ENCODE measurements at regions not wholly inside any gene's neighbourhood (a gene's known extent, or its start where the extent isn't known, plus 50 kb on each side); places are given as distances from the start of the nearest gene placed in this dataset.

- DNase-seq = no peak
Observed at GRCh38 chr5:26828294-26828693, 210.1 kb downstream of the CDH9 start.

DNA sequence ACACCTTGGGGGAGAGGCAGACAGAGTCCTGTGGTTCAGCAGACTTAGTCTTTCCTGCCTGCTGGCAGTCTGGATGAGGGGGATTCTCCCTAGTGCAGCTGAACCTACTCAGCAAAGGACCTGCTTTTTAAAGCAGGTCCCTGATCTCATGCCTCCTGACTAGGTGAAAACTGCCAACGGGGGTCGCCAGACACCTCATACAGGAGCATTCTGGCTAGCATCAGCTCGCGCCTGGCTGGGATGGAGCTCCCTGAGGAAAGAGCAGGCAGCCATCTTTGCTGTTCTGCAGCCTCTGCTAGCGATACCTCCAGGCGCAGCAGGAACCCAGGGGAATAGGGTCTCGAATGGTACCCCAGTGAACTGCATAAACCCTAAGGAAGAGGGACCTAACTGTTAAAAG, 225.2 kb downstream of the CDH9 start:
- no peak for DNase-seq

GRCh38 chr5:26812714-26813113, 225.7 kb downstream of the CDH9 start:
- DNase-seq = no peak

DNA sequence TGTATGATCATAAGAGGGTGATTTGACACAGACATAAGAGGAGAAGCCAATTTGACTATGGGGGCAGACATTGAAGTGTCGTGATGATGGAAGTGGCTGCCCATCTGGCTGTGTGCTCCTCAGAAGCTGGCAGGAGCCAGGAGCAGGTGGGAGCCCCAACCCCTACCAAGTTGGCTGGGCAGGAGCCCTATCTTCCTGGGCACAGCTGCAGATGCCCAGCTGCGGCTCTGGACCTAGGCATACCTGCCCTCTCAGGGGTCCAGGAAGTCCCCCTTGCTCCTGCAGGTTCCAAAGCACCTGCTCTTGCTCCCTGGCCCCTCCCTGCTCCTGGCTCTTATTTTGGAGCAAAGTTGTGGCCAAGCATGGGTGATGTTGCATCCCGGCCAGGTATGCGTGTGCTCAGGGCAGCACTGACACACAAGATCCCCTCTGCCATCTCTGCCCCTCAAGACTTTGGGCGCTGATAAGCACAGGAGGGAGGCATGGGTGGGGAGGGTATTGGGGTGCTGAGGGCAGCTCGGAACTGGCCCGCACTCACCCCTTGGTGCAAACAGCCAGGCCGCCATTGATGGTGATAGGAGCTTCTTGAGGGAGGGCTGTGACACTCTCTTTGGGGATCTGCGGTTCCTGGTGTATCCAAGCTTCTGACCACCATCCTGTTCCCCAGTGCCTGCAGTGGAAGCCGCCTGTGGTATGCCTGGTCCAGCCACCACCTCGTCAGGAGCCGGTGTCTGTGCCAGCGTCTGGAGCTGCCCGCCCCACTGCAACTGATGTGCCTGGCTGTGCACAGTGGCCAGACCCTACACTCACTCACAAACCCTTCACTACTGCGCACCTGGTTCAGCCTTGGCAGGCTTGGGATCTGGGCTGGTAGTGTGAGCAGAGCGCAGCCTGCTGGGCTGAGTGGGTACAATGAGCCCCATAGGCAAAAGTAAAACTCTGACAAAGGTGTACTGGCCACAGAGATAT, 230.9 kb downstream of the CDH9 start:
- DNase-seq = no peak

- no peak for DNase-seq
Observed at GRCh38 chr5:26805076-26805475, 233.3 kb downstream of the CDH9 start.

DNA sequence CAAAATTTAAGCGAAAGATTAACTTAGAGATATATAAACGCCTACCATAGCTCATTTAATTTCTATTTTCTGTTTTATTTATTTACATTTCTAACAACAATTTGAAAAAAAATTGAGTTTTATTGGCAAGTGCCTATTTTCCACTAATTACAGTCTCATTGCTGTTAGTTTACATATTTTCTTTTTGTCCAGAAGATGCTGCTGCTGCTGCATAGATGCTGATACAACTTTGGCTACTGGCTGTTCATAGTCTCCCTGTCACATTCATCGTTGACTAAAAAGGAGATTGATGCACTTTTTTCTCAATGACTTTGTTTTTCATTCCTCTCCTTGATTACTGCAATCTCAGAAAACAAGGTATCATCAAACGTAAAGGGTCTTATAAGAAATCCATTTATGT, 235.4 kb downstream of the CDH9 start:
- DNase-seq = no peak

- no peak for DNase-seq
Observed at GRCh38 chr5:26791433-26791832, 247.0 kb downstream of the CDH9 start.

DNA sequence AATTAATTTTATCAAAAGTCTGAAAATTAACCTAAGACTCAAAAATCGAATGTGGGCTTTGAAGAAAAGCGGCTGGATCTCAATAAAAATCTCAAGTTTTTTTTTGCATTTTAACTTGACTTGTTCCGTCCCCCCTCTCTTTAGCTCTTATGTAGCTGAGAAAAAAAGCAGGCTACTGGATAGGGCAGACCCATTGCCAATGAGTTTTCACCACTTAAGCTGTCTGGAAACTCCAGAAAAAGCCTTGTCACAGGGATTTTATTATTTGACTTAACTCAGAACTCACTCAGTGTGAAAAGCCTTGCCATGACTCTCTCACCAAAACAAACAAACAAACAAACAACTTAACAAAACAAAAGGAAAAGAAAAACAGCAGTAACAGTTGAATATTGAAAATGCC, 247.4 kb downstream of the CDH9 start:
- no peak for DNase-seq

DNA sequence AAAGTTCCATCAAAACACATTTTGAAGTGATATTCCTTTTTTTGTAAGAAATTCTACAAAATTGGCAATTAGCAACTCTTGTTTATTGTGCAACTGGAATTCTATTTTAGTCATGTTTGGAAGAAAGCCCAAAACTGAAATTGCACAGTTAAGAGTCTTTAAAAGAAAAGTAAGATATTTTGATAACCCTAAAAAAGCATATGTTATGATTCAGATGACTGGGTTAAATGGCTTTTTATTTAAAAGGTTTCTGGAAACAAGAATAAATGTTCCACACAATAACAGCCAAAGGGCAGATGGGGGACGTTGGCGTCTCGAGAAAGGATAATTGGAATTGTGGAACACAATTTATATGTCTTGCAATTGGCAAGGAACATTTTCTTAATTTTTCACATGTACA, 275.2 kb downstream of the CDH9 start:
- no peak for DNase-seq

- DNase-seq = no peak
Observed at GRCh38 chr5:26761446-26761845, 276.9 kb downstream of the CDH9 start.

DNA sequence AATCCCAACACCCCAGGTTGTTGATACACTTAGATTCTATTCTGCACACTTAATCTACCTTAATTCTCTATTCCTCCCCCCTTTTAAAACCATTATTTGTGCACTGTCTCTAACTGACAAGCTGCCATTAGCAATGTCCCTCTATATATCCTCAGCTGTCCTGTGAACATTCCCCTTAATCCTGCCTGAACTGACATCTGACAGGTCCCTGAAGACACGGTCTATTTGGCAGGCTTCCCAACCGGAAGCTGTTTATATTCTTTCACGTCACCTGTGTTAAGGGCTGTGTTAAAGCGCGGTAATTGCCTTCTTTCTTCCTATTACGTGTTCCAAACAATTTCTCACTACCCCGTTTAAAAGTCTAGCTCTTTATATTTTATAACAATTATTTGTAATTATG, 277.3 kb downstream of the CDH9 start:
- DNase-seq = no peak

DNA sequence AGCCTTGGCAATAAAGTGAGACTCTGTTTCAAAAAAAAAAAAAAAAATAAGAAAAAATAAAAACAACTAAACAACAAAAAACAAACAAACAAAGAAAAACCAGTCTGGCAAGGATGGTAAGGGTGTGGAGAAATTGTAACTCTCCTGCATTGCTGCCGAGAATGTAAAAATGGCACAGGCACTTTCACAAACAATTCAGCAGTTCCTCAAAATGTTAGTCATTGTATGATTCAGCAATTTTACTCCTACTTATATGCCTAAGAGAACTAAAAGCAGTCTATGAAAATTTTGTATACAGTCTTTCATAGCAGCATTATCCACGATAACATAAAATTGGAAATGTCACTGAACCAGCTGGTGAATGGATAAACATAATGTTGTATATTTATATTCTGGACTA, 280.4 kb downstream of the CDH9 start:
- DNase-seq = no peak

DNA sequence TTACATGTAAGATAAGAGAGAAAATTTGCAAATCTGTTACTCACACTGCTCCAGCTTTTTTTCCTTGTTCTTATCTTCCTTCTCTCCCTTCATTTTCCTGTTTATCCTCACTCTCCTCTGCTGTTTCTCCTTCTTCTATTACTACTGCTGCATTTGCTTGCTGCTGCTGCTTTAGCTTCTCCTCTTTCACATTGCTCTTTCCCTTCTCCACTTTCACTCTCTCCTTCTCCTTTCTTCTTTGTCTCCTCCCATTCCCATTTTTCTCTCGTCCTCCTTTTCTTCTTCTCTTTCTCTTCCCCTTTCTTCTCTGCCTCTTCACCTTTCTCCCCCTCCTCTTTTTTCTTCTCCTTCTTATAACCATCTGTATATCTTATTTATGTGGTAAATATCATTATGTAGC, 288.6 kb downstream of the CDH9 start:
- DNase-seq = no peak

DNA sequence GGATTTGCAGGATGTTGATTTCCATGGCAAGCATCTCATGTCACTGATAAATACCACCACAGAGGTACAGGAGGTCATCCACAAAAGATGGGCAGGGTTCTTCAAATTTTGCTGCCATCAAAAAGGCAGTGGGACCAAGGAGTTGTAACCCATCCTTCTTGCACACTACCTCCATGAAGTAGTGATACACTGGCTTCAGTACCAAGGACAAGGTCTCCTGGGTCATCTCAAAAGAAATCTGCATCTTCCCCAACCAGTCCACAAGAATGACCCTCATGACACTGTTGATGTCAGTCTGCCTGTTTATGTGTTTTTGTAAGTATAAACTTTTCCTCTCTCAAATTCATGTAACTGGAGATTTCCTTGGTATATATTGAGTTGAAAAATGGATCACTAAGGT, 298.2 kb downstream of the CDH9 start:
- no peak for DNase-seq

- no peak for DNase-seq
Observed at GRCh38 chr5:26737348-26738265, 300.8 kb downstream of the CDH9 start.

DNA sequence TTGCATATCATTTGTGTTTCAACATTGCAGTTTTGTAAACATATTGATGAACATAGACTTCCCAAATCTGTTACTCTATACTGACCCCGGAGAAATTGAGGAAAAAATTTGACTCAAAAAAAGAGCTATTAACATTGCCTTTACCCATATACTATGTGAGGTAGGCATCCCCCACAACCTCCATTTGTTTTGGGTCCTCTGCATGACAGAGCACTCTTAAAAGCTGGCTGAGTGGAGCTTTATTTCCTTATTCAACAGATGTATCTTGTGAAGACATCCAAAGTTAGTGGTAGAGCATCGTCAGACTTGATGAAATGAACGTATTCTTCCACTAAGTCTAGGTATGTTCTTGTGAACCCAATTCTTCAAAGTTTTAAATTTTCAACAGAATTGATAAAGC, 310.5 kb downstream of the CDH9 start:
- no peak for DNase-seq

- no peak for DNase-seq
Observed at GRCh38 chr5:26719803-26720202, 318.6 kb downstream of the CDH9 start.

GRCh38 chr5:26700759-26701384, 337.5 kb downstream of the CDH9 start:
- DNase-seq = no peak

DNA sequence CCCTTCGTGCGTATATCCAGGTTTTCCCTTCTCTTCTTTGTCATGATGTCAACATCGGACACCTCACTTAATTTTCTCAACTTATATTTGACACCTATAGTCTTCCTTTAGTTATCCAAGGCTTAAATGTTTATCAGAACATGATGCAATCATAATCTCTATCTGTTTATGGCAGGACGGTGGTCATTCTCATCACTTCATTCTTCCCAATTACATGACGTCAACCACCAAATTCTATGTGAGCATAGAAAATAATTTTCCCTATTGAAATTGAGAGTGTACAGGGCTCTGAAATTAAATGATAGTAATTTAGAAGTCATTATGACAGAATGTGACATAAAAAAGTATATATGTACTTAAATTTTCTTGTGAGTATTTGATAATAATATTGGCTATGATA, 345.4 kb downstream of the CDH9 start:
- no peak for DNase-seq

DNA sequence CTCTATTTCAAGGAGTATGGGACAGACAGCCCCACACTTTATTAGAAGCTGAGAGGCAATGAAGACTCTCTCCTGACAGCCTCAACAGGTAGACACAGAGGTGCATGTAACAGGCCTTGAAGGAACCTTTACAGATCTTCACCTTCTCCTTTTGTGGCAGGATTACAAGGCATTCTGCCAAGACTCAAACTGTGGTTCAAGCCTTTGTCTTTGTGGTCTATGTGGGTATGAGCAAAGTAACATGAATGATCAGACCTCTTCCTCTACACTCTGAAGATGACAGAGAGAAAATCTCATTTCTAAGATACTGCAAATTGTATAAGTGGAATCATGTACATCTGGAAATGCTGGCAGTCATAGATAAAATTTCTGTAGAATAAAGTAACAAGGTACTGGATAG, 346.9 kb downstream of the CDH9 start:
- no peak for DNase-seq

GRCh38 chr5:26690511-26690910, 347.9 kb downstream of the CDH9 start:
- DNase-seq = no peak

- DNase-seq = no peak
Observed at GRCh38 chr5:26681861-26682260, 356.5 kb downstream of the CDH9 start.

- DNase-seq = no peak
Observed at GRCh38 chr5:26674846-26675245, 363.5 kb downstream of the CDH9 start.
